SK-N-SH treated with all-trans-retinoic acid at 6 μM for 48 hours (cell line): ENCODE measurements at regions not wholly inside any gene's neighbourhood (a gene's known extent, or its start where the extent isn't known, plus 50 kb on each side); places are given as distances from the start of the nearest gene placed in this dataset.

Experiments
- ATAC-seq: fragments of 200-7000 bp; cut with Tn5 transposase; 3 replicates; pipeline ENCODE4 v1.9.1; 2020; ENCODE audit warnings: mild to moderate bottlenecking, moderate library complexity
- ARNTL ChIP-seq: fragments of 450-650 bp; formaldehyde crosslinking; IDR thresholded peaks from 2 replicates; pipeline ENCODE4 v1.5.0; 2020; ENCODE audit warnings: low read depth, mild to moderate bottlenecking, moderate library complexity, borderline replicate concordance
- BACH2 ChIP-seq: fragments of 250-450 bp; sonication (Bioruptor Pico); IDR thresholded peaks from 2 replicates; pipeline ENCODE4 v1.9.0; 2021; ENCODE audit warnings: mild to moderate bottlenecking, borderline replicate concordance
- CREB5 ChIP-seq: fragments of 250-450 bp; sonication (Bioruptor Pico); IDR thresholded peaks from 2 replicates; pipeline ENCODE4 v1.5.1; 2020; ENCODE audit warnings: low read depth, mild to moderate bottlenecking, moderate library complexity
- CSRNP3 ChIP-seq: fragments of 250-450 bp; sonication (Bioruptor Pico); IDR thresholded peaks from 2 replicates; pipeline ENCODE4 v1.5.1; 2021; ENCODE audit warnings: mild to moderate bottlenecking, moderate library complexity
- GLIS3 ChIP-seq: fragments of 250-450 bp; sonication (Bioruptor Pico); IDR thresholded peaks from 2 replicates; pipeline ENCODE4 v1.5.0; 2020; ENCODE audit warnings: mild to moderate bottlenecking, moderate library complexity
- ISL1 ChIP-seq: fragments of 250-450 bp; sonication (Bioruptor Pico); IDR thresholded peaks from 2 replicates; pipeline ENCODE4 v2.1.2; 2022; ENCODE audit warnings: mild to moderate bottlenecking, moderate library complexity
- OSR1 ChIP-seq: fragments of 250-450 bp; sonication (Bioruptor Pico); IDR thresholded peaks from 2 replicates; pipeline ENCODE4 v1.8.0; 2022; ENCODE audit warnings: moderate library complexity, mild to moderate bottlenecking, inconsistent platforms
- PATZ1 ChIP-seq: fragments of 250-450 bp; sonication (Bioruptor Pico); IDR thresholded peaks from 2 replicates; pipeline ENCODE4 v1.8.0; 2020; ENCODE audit warnings: mild to moderate bottlenecking, moderate library complexity, borderline replicate concordance
- POU6F1 ChIP-seq: fragments of 250-450 bp; sonication (Bioruptor Pico); IDR thresholded peaks from 2 replicates; pipeline ENCODE4 v1.8.0; 2021; ENCODE audit warnings: low read depth, mild to moderate bottlenecking, moderate library complexity, borderline replicate concordance
- PPARA ChIP-seq: fragments of 250-450 bp; sonication (Bioruptor Pico); IDR thresholded peaks from 2 replicates; pipeline ENCODE4 v1.5.0; 2020; ENCODE audit warnings: mild to moderate bottlenecking, borderline replicate concordance
- RARB ChIP-seq: fragments of 250-450 bp; sonication (Bioruptor Pico); IDR thresholded peaks from 2 replicates; pipeline ENCODE4 v1.8.0; 2021; ENCODE audit warnings: mild to moderate bottlenecking, moderate library complexity
- SNAI2 ChIP-seq: fragments of 250-450 bp; sonication (Bioruptor Pico); IDR thresholded peaks from 2 replicates; pipeline ENCODE4 v1.5.0; 2020; ENCODE audit warnings: mild to moderate bottlenecking, moderate library complexity
- TCF4 ChIP-seq: fragments of 250-450 bp; sonication (Bioruptor Pico); IDR thresholded peaks from 2 replicates; pipeline ENCODE4 v1.8.0; 2021; ENCODE audit warnings: mild to moderate bottlenecking, moderate library complexity, borderline replicate concordance
- TOX ChIP-seq: fragments of 250-450 bp; sonication (Bioruptor Pico); IDR thresholded peaks from 2 replicates; pipeline ENCODE4 v1.8.0; 2021; ENCODE audit warnings: mild to moderate bottlenecking, moderate library complexity, borderline replicate concordance
- TSHZ2 ChIP-seq: fragments of 250-450 bp; sonication (Bioruptor Pico); IDR thresholded peaks from 2 replicates; pipeline ENCODE4 v1.5.0; 2020; ENCODE audit warnings: mild to moderate bottlenecking, moderate library complexity
- ZFP3 ChIP-seq: fragments of 250-450 bp; sonication (Bioruptor Pico); IDR thresholded peaks from 2 replicates; pipeline ENCODE4 v1.5.0; 2020; ENCODE audit warnings: mild to moderate bottlenecking, moderate library complexity
- ZFP30 ChIP-seq: fragments of 450-650 bp; formaldehyde crosslinking; IDR thresholded peaks from 2 replicates; pipeline ENCODE4 v1.5.0; 2022; ENCODE audit warnings: mild to moderate bottlenecking, moderate library complexity
- ZNF565 ChIP-seq: fragments of 450-650 bp; formaldehyde crosslinking; conservative IDR thresholded peaks from 2 replicates; pipeline ENCODE4 v1.5.0; 2020; ENCODE audit warnings: low read depth, mild to moderate bottlenecking, moderate library complexity
- ZNF70 ChIP-seq: fragments of 450-650 bp; formaldehyde crosslinking; IDR thresholded peaks from 2 replicates; pipeline ENCODE4 v1.5.0; 2020; ENCODE audit warnings: mild to moderate bottlenecking, moderate library complexity
- ZNF8 ChIP-seq: fragments of 450-650 bp; formaldehyde crosslinking; IDR thresholded peaks from 2 replicates; pipeline ENCODE4 v1.5.0; 2020; ENCODE audit warnings: mild to moderate bottlenecking, moderate library complexity

GRCh38 chr14:82362452-82362851, 828.8 kb upstream of the SEL1L start:
- TF ChIP-seq ZNF8 (CRISPR knock-in tag) (no peak), TSHZ2 (CRISPR knock-in tag) (no peak), ARNTL (CRISPR knock-in tag) (no peak), RARB (CRISPR knock-in tag) (no peak), ZNF70 (CRISPR knock-in tag) (no peak), CREB5 (CRISPR knock-in tag) (no peak), TOX (CRISPR knock-in tag) (no peak)
- ATAC-seq, result no peak

GRCh38 chr14:82365471-82365870, 831.8 kb upstream of the SEL1L start:
- no peak for ATAC-seq
- TF ChIP-seq TSHZ2 (CRISPR knock-in tag) (no peak), ZFP30 (CRISPR knock-in tag) (no peak), ISL1 (no peak), OSR1 (no peak), POU6F1 (CRISPR knock-in tag) (no peak), SNAI2 (CRISPR knock-in tag) (no peak), PATZ1 (no peak), BACH2 (CRISPR knock-in tag) (no peak), PPARA (CRISPR knock-in tag) (no peak), TCF4 (no peak), GLIS3 (no peak), ARNTL (CRISPR knock-in tag) (no peak), CSRNP3 (CRISPR knock-in tag) (no peak), ZNF70 (CRISPR knock-in tag) (no peak), ZNF565 (CRISPR knock-in tag) (no peak), ZFP3 (CRISPR knock-in tag) (no peak)
